ENCODE measurements at regions not wholly inside any gene's neighbourhood (a gene's known extent, or its start where the extent isn't known, plus 50 kb on each side); places are given as distances from the start of the nearest gene placed in this dataset.

- no peak for TF ChIP-seq CTCF (conservative IDR thresholded peaks at IDR 0.05; ENCODE audit: low read depth, low read length)
Observed at GRCh38 chr14:97057238-97058073, 260.3 kb downstream of the VRK1 start.

GRCh38 chr14:97058074-97058467 is 260.9 kb downstream of the VRK1 start:
- no peak overlapping the region for H3K4me3 ChIP-seq (ENCODE audit: low read depth, low read length)
- TF ChIP-seq CTCF (conservative IDR thresholded peaks at IDR 0.05; ENCODE audit: low read depth, low read length) = no peak
- DNase-seq (ENCODE audit: low read depth) = no peak

More at GRCh38 chr14:97057238-97058073, 260.3 kb downstream of the VRK1 start:
- H3K4me3 ChIP-seq (ENCODE audit: low read depth, low read length) = no peak overlapping the region
- DNase-seq (ENCODE audit: low read depth) = no peak

GRCh38 chr14:97058589-97058988 is 261.4 kb downstream of the VRK1 start:
- no peak for DNase-seq (ENCODE audit: low read depth)
- no peak overlapping the region for H3K4me3 ChIP-seq (ENCODE audit: low read depth, low read length)
- no peak for TF ChIP-seq CTCF (conservative IDR thresholded peaks at IDR 0.05; ENCODE audit: low read depth, low read length)

GRCh38 chr14:97061198-97061597 is 264.0 kb downstream of the VRK1 start:
- H3K4me3 ChIP-seq (ENCODE audit: low read depth, low read length) = no peak overlapping the region
- no peak for TF ChIP-seq CTCF (conservative IDR thresholded peaks at IDR 0.05; ENCODE audit: low read depth, low read length)
- no peak for DNase-seq (ENCODE audit: low read depth)

GRCh38 chr14:97061714-97062113 is 264.5 kb downstream of the VRK1 start:
- no peak for DNase-seq (ENCODE audit: low read depth)
- TF ChIP-seq CTCF (conservative IDR thresholded peaks at IDR 0.05; ENCODE audit: low read depth, low read length) = no peak
- H3K4me3 ChIP-seq (ENCODE audit: low read depth, low read length) = no peak overlapping the region

GRCh38 chr14:97065305-97066067 is 268.3 kb downstream of the VRK1 start:
- no peak overlapping the region for H3K4me3 ChIP-seq (ENCODE audit: low read depth, low read length)
- no peak for TF ChIP-seq CTCF (conservative IDR thresholded peaks at IDR 0.05; ENCODE audit: low read depth, low read length)
- no peak for DNase-seq (ENCODE audit: low read depth)

Measured in epithelial cell of proximal tubule (primary cell).